Neutrophil (primary cell): ENCODE measurements at regions not wholly inside any gene's neighbourhood (a gene's known extent, or its start where the extent isn't known, plus 50 kb on each side); places are given as distances from the start of the nearest gene placed in this dataset.

Source experiments
- H3K27ac ChIP-seq: fragments of 200-600 bp; sonication (generic); 2 replicates; pipeline ENCODE4 v1.5.1; 2016; ENCODE audit warnings: mild to moderate bottlenecking, moderate library complexity
- H3K27me3 ChIP-seq: fragments of 200-600 bp; sonication (generic); 2 replicates; pipeline ENCODE4 v1.6.0; 2016; ENCODE audit warnings: mild to moderate bottlenecking
- H3K36me3 ChIP-seq: fragments of 200-600 bp; sonication (generic); 2 replicates; pipeline ENCODE4 v1.5.1; 2017
- H3K4me1 ChIP-seq, 2 experiments: fragments of 200-600 bp in 1 of 2; sonication (generic) in 1 of 2; 1 replicate in 1 of 2; 2 replicates in 1 of 2; pipeline versions ENCODE4 v1.5.1 to v1.6.1; 2013 to 2016; ENCODE audit warnings: low read depth in 1 of 2, low read length in 1 of 2, mild to moderate bottlenecking in 1 of 2, moderate library complexity in 1 of 2; ENCODE audit not compliant: control insufficient read depth in 1 of 2, insufficient read depth in 1 of 2
- H3K4me3 ChIP-seq, 2 experiments: fragments of 200-600 bp in 1 of 2; sonication (generic) in 1 of 2; 1 replicate in 1 of 2; 2 replicates in 1 of 2; pipeline ENCODE4 v1.5.1; 2013 to 2016; ENCODE audit warnings: low read depth in 1 of 2, low read length in 1 of 2, mild to moderate bottlenecking in 1 of 2, moderate library complexity in 1 of 2
- H3K9me3 ChIP-seq: fragments of 200-600 bp; sonication (generic); 2 replicates; pipeline ENCODE4 v1.5.1; 2016
- TF ChIP-seq, protein P1 (sequence below): fragments of 200-600 bp; sonication (generic); IDR thresholded peaks from 2 replicates; pipeline ENCODE4 v1.5.1; 2016; ENCODE audit warnings: antibody characterized with exemption

DNA sequence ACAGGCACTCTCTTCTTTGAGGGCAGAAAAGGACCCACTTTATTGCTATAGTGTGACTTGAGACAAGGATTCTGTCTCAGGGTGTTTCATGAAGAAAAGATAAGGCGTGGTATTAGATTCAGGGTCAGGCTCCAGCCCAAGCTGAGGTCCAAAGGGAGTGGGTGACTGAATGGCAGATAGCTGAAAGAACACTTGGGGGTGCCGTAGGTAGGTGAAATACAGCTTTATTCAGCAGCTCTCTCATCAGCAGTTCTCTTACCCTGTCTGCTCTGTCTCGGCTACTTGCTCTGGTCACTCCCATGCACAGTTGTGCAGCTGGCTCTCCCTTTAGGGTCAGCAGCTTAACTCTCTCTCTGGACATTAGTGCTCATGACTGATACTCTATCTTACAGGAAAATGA lies 379.9 kb downstream of the LPIN1 start:
- no peaks in the 10 kb centered on the region for H3K36me3 ChIP-seq
- no peaks in the 10 kb centered on the region for H3K9me3 ChIP-seq
- H3K4me3 ChIP-seq = no peak overlapping the region
- TF ChIP-seq, protein P1, sequence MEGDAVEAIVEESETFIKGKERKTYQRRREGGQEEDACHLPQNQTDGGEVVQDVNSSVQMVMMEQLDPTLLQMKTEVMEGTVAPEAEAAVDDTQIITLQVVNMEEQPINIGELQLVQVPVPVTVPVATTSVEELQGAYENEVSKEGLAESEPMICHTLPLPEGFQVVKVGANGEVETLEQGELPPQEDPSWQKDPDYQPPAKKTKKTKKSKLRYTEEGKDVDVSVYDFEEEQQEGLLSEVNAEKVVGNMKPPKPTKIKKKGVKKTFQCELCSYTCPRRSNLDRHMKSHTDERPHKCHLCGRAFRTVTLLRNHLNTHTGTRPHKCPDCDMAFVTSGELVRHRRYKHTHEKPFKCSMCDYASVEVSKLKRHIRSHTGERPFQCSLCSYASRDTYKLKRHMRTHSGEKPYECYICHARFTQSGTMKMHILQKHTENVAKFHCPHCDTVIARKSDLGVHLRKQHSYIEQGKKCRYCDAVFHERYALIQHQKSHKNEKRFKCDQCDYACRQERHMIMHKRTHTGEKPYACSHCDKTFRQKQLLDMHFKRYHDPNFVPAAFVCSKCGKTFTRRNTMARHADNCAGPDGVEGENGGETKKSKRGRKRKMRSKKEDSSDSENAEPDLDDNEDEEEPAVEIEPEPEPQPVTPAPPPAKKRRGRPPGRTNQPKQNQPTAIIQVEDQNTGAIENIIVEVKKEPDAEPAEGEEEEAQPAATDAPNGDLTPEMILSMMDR = no peak
- peaks cover 28% of the 10 kb centered on the region for H3K27me3 ChIP-seq
- no peaks in the 10 kb centered on the region for H3K4me1 ChIP-seq
- H3K27ac ChIP-seq = no peak overlapping the region

DNA sequence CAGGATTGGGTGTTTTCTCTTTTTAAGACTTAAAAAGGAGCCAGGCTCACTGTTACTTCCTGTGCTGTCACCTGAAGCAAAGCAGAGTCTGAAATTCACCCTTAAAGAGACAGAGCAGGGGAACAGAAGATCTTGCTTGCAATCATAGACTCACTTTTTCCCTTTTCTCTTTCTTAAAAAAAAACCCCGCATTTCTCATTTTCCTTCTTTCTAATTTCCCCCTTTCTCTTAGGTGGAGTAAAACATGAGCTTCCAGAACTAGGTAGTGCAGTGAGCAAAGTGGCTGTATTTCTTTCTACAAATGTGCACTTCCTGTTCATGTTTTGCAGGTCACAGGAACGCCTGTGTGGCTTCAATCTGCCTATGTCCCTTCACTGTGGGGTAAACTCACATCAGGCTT lies 381.2 kb downstream of the LPIN1 start:
- no peak overlapping the region for H3K4me3 ChIP-seq
- H3K36me3 ChIP-seq = no peaks in the 10 kb centered on the region
- no peaks in the 10 kb centered on the region for H3K4me1 ChIP-seq
- H3K27ac ChIP-seq = no peak overlapping the region
- TF ChIP-seq, protein P1 = no peak
- H3K27me3 ChIP-seq = peaks cover 28% of the 10 kb centered on the region
- H3K9me3 ChIP-seq = no peaks in the 10 kb centered on the region

DNA sequence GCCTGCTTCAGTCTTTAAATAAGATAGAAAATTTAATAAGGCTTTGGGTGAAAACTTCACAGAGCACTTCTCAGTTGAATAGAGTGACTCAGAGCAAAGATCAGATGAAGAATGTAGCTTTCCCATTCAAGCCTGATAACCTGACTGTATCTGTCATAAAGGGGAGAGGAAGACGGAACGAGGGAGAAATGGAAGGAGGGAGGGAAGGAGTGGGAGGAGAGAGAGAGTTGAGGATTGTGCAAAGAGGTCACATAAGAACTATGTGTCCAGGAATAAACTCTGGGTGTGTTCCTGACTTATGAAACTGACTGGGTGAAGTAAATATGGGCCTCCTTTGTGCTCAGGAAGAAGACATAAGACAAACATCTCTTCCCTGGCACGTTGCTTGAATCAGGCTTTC lies 385.5 kb downstream of the LPIN1 start:
- Histone ChIP-seq H3K27ac (no peak overlapping the region), H3K4me3 (no peak overlapping the region), H3K4me1 (no peaks in the 10 kb centered on the region), H3K9me3 (no peaks in the 10 kb centered on the region), H3K27me3 (peaks cover 26% of the 10 kb centered on the region), H3K36me3 (no peaks in the 10 kb centered on the region)
- TF ChIP-seq, protein P1 = no peak

DNA sequence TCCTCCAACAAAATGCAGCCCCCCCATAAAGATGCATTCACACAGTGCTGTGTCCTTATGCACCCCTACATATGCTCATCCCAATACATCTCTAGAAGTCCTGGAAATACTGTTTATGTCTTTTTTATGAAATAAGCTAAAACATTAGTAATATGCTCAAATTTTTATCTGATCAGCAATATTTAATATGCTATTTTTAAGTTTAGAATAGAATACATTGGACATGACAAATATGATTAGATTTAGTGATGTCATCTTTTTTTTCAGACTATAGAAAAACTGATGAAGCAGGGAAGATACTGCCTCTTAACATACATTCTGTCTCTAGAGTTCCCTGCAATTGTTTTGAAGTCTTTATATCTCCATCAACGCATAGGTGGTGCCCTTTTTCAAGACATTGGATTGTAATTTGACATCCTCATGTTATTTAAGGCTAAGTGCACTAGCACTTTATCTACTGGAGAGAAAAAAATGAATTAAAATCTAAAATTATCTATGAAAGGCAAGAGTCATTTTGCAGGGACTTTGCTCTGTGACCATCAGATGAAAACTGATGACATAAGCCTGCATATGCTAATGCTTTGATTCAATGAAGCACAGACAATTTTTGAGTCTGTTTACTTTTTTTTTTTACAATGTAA lies 395.3 kb downstream of the LPIN1 start:
- H3K9me3 ChIP-seq = no peaks in the 10 kb centered on the region
- H3K27ac ChIP-seq = no peak overlapping the region
- H3K27me3 ChIP-seq = no peaks in the 10 kb centered on the region
- no peaks in the 10 kb centered on the region for H3K36me3 ChIP-seq
- no peak overlapping the region for H3K4me3 ChIP-seq
- TF ChIP-seq, protein P1 = no peak
- H3K4me1 ChIP-seq = no peaks in the 10 kb centered on the region

DNA sequence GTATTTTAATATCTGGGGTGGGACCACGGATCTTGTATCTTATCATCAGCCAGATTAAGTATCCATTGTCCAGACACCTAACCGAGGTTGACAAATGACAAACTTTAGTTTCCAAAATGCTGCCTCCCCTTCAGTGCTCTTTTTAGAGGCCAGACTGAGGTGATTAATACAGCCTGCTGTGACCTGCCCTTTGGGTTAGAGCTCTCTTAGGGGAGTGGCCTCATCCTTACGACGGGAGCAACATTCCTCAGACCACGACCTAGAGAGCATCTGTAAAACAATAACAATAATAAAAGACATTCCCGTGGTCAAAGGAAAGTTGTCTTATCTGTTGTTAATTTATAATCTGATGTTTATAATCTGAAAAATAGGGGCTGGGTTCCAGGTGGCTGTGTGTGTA lies 405.3 kb downstream of the LPIN1 start:
- TF ChIP-seq, protein P1 = no peak
- Histone ChIP-seq H3K36me3 (no peaks in the 10 kb centered on the region), H3K9me3 (no peaks in the 10 kb centered on the region), H3K27ac (no peak overlapping the region), H3K4me1 (no peaks in the 10 kb centered on the region), H3K4me3 (no peak overlapping the region), H3K27me3 (no peaks in the 10 kb centered on the region)
